ENCODE measurements at regions not wholly inside any gene's neighbourhood (a gene's known extent, or its start where the extent isn't known, plus 50 kb on each side); places are given as distances from the start of the nearest gene placed in this dataset.
"Not testable (repeated sequence)": the region's sequence is repeated elsewhere in the genome, so short reads cannot be mapped to it uniquely, and the experiment has no call there.

DNA sequence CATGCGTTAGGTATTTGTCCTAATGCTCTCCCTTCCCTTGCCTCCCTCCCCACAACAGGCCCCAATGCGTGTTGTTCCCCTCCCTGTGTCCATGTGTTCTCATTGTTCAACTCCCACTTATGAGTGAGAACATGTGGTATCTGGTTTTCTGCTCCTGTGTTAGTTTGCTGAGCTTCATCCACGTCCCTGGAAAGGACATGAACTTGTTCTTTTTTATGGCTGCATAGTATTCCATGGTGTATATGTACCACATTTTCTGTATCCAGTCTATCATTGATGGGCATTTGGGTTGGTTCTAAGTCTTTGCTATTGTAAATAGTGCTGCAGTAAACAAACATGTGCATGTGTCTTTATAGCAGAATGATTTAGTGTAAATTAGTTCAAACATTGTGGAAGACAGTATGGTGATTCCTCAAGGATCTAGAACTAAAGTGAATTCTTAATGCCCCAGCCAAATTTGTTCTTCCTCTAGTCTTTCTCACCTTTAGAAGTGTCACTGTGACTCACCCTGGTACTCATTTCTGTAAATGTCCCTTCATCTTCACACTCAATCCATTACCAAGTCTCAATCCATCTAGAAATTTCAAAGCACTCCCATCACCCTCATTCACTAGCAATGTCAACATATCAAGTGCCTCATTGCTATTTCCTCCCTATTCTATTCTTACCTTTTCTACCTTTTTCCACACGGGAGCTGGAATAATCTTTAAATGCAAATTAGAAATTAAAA lies 123.9 kb downstream of the MREG start:
- DNase-seq (ENCODE audit: extremely low read depth in 1 of 2, low read depth in 1 of 2) = not testable (repeated sequence)

DNA sequence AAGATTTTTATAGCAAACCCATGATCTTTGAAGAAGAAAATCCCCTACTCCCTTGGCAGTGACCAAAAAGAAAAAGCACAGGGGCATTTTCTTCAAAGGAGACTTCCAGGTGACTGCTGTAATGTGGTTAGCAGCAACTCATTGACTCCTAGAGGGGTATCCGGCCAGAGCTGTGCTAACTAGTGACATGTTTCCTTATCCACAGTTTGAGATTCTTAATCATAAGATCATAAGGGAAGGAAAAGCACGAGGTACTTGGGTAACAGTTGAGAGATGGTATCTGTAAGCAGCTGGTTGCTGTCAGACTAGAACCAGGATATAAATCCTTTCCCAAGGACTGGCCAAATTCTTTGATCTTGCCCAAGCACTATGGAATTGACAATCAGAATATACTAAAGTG lies 124.7 kb downstream of the MREG start:
- DNase-seq (ENCODE audit: extremely low read depth in 1 of 2, low read depth in 1 of 2) = no peak

DNA sequence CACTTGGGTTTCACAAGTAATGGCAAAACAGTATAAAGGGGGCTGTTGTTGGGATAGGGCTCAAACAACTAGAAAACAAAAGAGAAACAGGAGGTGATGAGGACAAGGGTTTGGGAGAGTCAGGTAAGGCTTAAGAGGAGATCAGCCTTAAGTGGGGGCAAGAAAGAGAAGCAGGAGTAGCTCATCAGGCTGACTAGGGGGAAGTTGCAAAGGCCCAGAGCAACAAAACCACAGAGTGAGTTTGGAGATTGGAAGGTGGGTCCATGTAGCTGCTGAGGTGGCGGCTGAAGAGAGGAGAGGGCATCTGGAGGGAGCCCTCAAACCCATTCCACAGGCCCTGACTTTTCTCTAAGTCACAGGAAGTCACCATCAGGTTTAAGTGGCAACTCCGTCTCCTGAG lies 126.0 kb downstream of the MREG start:
- DNase-seq (ENCODE audit: extremely low read depth in 1 of 2, low read depth in 1 of 2) = no peak

DNA sequence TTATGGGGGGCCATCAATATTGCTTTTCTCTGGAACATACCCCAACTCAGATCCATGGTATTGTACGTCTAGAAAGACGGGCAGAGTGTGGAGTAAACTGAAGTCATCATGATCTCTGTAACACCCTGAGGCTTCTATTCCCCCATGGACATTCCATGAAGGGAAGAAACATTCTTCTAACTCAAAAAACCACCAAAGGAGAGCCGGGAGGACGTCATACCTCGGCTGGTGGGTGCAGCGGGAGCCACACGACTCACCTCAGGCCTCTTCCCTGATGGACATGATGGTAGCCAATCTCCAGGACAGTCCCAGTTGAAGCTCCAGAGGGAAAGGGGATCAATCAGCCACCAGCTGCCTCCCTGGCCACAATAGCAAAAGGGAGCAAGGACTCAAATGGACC lies 127.3 kb downstream of the MREG start:
- no peak for DNase-seq (ENCODE audit: extremely low read depth in 1 of 2, low read depth in 1 of 2)

DNA sequence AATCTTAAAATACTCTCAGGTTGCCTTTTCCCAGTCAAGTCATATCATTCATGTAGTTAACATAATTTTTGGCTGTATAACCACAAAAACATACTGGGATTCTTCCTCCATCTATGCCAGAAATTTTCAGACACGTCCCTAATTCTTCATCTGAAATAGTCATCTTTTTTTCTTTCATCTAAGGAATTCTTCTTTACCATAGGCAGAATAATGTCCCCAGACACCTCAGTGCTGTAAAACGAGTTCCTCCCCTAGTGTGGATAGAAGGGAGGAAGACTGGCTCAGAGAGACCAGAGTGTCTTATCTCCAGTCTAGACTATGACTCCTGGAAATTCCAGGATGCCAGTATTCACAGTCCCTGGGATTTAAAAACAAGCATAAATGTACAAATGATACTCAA lies 127.8 kb downstream of the MREG start:
- DNase-seq (ENCODE audit: extremely low read depth in 1 of 2, low read depth in 1 of 2) = no peak

DNA sequence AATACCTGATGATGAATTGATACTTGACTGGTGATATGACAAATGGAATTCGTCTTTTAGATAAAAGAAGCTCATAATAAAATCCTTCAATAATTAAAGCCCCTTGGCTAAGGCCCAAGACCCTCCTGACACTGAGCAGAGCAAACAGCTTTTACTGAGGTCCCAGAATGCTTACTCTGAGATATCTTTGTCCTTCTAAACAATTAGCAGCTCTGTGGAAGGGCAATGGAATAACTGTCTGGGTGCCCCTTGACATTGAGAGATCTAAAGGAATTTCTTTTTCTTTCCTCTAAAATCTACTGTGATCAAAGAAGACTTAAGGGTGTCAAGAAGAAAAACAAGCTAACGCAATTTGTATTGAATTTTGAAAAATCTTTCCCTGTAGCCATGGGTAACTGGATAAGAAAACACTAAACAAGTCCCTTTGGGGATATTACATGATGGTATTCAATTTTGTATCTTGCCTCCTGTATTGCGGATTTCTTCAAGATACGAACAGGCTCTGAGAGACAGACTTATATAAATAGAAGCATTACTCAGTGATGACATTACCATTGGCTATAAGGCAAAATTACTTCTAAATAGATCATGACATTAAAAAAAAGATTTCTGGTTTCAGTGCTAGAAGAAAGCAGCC lies 128.8 kb downstream of the MREG start:
- DNase-seq (ENCODE audit: extremely low read depth in 1 of 2, low read depth in 1 of 2) = no peak

DNA sequence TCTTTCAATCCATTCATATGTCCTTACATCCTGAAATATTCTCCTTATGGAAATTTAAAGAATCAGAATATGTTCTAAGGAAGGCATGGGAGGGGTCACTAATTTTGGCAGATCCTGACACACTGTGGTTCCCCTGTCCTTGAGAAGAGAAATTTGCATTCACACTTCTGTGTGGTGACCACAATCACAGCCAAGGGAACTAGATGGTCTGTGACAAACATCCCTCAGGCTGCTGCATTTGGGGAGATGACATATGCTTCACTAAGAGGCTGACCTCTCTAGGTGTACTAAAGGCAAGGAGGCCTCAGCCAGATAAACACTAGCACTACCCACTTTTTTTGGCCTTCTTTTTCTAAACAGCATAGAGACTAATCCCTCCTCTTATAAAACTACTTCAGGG lies 129.6 kb downstream of the MREG start:
- no peak for DNase-seq (ENCODE audit: extremely low read depth in 1 of 2, low read depth in 1 of 2)

DNA sequence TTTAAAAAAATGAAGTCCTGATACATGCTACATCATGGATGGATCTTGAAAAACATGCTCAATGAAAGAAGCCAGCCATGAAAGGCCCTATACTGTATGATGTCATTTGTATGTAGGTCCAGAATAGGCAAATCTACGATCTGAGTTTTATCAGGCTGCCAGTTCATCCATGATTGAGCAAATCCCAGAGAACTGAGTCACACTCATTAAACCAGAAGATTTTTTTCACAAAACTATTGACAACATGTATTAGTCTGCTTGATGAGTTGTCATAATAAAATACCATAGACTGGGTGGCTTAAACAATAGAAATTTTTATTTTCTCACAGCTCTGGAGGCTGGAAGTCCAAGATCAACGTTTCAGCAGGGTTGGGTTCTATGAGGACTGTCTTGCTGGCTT lies 130.7 kb downstream of the MREG start:
- DNase-seq (ENCODE audit: extremely low read depth in 1 of 2, low read depth in 1 of 2) = no peak

DNA sequence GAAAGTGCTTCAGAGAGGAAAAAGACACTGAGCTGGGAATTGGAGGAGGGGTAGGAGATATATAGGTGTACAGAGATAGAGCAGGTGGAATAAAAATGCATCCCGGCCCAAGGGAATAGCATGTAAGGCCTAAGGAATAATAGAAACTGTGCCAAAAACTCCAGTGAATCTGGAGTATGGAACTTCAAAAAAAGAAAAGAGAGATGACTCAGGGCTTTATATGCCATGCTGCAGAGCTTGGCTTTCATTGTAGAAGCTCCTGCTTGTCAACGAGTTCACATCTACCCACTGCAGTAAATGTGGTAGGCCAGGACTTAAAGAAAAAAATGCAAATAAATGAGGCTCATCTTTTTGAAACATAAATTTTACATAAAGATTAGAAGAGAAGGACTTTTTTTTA lies 131.8 kb downstream of the MREG start:
- DNase-seq (ENCODE audit: extremely low read depth in 1 of 2, low read depth in 1 of 2) = no peak

DNA sequence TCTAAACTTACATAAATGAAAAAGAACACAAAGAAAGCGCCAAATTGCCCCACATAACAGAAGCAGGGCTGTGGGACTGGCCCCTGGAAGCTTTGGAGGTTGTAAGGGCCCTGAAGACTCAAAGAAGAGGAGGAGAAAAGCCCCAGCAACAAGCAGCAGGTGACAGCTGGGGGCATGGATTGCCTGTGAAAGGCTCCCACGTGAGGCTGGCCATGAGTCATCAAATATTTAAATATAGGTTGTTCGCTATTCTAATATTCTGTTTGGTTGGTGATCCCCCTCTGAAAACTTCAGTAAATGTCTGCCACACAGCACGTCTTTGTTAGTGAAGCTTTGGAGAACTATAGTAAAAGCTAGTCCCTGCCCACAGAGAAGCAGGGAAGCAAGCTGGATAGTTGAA lies 132.4 kb downstream of the MREG start:
- no peak for DNase-seq (ENCODE audit: extremely low read depth in 1 of 2, low read depth in 1 of 2)

DNA sequence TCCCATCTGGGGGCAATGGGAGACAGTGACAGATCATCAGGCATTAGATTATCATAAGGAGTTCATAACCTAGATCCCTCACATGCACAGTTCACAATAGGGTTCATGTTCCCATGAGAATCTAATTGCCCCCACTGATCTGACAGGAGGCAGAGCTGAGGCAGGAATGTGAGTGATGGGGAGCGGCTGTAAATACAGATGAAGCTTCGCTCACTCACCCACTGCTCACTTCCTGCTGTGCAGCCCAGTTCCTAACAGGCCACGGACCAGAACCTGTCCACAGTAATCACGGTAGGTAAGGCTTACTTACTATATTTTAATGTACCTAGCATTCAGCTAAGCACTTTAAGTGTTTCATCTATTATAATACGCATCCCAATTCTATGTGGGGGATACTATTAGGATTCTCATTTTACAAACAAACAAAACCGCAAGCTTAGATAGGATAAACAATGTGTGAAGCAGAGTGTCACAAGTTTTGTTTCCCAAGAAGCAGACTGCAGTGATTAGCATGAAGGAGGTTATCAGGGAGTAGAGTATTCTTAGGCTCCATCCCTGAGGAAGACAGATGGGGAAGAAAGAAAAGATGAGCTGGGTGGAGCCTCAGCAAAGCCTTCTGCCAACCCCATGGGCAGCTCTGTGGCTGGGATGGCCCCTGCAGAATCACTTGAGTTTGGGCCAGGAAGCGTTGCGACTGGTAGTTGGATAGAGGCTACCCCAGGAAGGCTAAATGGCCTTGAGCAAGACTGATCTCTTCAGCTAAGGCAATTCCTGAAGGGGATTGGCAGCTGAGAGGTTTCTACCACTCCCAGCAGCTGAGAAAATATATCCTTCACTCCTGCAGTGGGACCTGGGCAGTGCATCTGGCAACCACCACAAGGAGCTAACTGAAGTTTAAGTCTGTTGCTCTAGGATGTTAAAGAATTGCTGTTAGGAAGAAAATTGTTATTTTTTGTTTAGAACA lies 133.1 kb downstream of the MREG start:
- no peak for DNase-seq (ENCODE audit: extremely low read depth in 1 of 2, low read depth in 1 of 2)

DNA sequence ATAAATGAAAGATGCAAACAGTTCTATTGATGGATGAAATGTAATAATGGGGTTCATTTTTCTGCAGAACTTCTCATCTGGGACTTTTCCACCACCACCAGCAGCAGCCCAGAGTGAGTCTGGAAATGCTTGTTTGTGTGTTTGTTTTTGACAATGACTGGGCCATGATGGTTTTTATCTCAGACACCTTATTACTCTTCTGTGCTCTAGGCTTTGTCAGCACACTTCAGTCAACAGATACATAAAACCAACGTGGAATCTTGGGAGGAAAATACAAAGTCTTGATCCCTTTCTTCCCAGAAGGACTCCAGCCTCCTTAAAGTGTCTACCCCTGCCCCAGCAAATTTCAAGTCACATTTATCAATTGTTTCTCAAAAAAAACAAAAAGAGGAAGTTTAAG lies 134.0 kb downstream of the MREG start:
- no peak for DNase-seq (ENCODE audit: extremely low read depth in 1 of 2, low read depth in 1 of 2)

DNA sequence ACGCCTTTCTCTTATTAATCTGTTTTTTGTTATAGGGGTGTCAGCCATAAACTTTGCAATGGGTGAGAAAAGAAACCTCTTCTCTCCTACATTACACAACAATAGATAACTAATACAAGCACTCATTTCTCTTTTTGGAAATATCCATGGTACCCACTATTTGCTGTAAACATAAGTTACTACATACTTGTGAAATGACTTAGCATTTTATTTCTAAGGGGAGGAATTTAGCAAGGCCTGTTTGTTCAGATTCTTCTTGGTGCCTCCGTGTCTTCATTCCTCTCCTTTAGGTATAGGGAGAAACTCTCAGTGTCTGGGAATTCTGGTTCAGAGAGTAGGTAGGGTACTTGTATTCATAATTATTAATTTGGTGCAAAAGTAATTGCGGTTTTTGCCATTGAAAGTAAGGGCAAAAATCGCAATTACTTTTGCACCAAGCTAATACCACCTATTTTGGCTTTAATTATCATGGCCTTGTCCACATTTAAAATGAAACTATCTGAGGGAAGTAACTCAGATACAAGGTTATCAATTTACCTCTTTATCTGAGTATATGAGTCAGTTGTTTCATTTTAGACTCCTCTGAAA lies 134.8 kb downstream of the MREG start:
- no peak for DNase-seq (ENCODE audit: extremely low read depth in 1 of 2, low read depth in 1 of 2)

DNA sequence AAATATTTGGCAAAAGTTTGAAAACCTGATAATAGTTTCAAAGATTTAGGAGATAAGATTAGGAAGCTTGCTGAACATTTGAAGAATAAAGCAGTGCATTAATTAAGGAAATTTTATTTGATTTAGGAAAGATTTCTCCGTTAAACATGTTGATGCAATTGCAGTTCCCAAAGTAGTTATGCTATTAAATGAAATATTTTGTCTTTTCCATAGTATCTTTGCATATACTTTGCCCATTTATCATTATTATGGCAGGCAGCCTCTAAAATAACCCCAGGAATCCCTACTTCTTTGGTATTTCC lies 136.5 kb downstream of the MREG start:
- no peak for DNase-seq (ENCODE audit: extremely low read depth in 1 of 2, low read depth in 1 of 2)

DNA sequence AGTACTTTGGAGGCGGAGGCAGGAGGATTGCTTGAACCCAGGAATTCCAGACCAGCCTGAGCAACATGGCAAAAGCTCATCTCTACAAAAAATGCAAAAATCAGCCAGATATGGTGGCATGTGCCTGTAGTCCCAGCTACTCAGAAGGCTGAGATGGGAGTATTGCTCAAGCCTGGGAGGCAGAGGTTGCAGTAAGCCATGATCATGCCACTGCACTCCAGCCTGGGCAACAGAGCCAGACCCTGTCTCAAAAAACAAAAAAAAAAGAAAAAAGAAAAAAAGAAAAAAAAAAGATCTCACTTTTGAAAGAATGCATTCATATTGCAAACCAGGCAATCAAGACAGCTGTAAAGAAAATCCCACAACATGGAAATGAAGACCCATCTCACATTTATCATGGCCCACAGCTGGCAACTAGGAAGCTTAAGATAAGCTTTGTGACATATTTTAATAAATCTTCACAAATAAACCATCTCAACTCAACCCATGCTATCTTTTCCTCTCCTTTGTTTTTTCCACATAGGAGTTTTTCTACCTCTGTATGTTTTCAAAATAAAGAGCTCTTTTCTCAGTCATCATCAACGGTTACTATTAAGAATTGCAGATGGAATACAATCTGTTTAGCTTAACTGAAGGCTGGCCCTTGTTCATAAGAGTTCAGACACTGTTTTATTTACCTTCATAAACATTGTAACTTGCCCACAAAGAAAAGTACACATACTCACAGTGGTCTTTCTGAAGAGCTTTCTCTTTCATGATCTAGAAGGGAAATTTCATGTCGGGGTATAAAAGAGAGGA lies 137.0 kb downstream of the MREG start:
- no peak for DNase-seq (ENCODE audit: extremely low read depth in 1 of 2, low read depth in 1 of 2)

DNA sequence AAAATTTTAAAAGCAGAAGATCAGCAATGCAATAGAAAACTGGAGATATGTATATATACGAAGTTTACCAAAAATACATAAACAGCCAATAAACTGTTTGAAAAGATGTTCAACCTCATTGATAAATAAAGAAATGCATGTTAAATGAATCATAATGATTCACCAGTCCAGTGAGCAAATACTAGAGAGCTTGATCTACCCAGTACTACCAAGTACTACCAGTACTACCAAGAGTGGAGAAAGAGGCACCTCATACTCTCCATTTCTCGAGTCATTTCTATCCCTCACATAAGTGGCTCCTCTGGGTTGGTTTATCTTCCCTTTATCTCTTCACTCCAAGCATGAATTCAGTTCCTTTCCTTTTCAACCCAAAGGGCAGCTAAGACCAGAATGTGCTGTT lies 138.9 kb downstream of the MREG start:
- DNase-seq (ENCODE audit: extremely low read depth in 1 of 2, low read depth in 1 of 2) = no peak

DNA sequence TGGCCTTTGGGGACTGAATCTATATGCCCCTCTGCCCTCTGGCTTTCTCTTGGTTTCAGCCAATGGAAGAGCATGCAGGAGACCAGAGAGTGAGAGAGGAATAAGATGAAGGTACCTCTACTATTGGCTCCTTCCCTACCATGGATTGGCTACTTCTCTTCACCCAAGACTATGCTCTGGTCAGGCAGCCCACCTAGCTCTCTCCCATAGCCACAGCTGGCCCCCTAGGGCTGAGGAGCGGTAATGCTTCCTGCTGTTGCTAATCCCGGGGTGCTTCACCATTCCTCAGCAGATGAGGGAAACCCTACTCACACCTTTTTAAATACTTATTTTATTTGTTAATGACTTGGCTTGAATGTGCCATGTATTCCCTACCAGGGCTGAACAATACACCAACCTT lies 142.4 kb downstream of the MREG start:
- DNase-seq (ENCODE audit: extremely low read depth in 1 of 2, low read depth in 1 of 2) = no peak

DNA sequence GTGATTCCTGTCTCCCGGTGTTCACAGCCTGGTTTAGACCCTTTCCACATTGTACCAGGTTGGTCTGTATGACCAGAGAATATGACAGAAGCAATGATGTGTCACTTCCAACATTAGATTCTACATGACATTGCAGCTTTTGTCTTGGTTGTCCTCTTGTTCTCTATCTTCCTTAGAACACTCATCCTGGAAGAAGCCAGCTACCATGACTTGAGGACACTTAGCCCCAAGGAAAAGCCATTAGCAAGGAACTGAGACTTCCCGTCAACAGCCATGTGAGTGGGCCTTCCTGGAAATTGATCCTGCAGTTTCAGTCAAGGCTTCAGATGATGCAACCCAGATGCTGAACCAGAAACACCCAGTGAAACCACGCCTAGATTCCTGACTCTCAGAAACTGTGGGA lies 143.3 kb downstream of the MREG start:
- DNase-seq (ENCODE audit: extremely low read depth in 1 of 2, low read depth in 1 of 2) = no peak

DNA sequence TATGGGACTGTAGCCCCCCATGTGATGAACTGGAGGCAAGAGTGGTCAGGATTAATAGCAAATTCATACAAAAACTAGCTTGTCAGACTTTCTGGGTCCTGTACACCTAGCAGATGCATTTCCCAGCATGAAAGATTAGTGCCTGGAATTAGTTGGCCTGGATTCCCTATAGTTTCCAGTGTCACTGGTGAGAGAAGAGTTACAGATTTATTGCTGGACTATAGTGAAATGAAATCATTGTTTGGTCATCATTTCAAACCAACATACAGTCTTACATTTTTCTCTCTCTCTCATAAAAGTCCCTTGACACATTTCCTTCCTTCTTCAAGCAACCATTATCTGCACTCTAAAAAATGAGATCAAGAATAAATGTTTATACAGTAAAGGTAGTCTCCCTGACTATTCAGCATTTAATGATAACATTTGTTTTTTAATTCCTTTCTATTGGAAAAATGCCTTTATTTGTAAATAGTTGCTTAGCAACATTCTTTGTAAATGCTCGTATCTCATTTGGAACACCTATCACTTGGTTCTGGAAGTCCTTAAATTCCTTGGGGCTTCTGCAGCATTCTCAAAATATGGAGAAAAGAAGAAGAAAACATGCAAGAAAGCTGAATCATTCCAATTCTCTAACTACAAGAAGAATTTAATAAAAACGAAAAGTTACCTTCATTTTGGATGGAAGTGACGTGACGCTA lies 144.4 kb downstream of the MREG start:
- DNase-seq (ENCODE audit: extremely low read depth in 1 of 2, low read depth in 1 of 2) = no peak

DNA sequence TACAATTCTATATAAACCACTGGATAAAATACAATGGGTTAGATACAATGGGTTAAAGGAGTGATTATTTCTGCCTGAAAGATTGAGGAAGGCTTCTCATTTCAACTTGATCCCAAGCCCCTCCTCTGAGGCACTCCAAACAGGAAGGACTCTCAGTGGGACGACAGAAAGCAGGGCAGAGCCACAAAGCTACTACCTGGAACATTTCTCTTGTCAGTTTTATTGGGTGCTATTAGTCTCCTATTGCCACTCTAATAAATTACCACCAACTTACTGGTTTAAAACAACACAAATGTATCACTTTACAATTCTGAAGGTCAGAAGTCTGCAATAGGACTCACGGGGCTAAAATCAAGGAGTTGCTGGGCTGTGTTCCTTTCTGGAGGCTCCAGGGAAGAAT lies 146.7 kb downstream of the MREG start:
- no peak for DNase-seq (ENCODE audit: extremely low read depth in 1 of 2, low read depth in 1 of 2)

All from stimulated activated CD8-positive, alpha-beta memory T cell treated with anti-CD3 and anti-CD28 coated beads, Interleukin-7, amount 100 ng/mL, for 48 hours (primary cell).